ENCODE measurements at regions not wholly inside any gene's neighbourhood (a gene's known extent, or its start where the extent isn't known, plus 50 kb on each side); places are given as distances from the start of the nearest gene placed in this dataset.

DNA sequence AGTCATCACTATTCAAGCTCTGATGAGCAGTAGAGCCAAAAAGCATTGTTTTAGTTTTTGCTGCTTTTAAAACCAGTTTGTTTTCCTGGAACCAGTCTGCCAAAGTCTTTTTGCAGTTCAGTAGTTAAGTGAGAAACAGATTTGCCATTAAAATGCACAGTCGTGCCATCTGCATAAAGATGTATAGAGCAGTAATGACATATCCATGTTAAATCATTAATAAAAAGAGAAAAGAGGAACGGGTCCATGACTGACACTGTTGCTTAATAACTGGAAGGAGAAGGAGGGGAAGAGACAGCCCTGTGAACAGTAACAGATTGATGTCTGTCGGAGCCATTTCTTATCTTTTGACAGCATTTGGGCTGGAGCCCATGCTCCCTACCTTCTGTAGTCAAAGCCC, 704.6 kb downstream of the SATB2 start:
- Histone ChIP-seq H3K9me2 (no peaks in the 10 kb centered on the region), H3K4me2 (no peak overlapping the region), H3K9me3 (no peaks in the 10 kb centered on the region), H3K9ac (no peak overlapping the region), H3K27ac (ENCODE audit: low read depth in 2 of 2, low read length in 1 of 2) (no peak overlapping the region), H4K20me1 (ENCODE audit: insufficient read depth) (no peaks in the 10 kb centered on the region), H3F3A (replicated peaks; ENCODE audit: insufficient read depth) (no peaks in the 10 kb centered on the region), H3K79me2 (ENCODE audit: insufficient read depth) (no peaks in the 10 kb centered on the region), H3K4me3 (ENCODE audit: low read depth in 2 of 2, low read length in 1 of 2) (no peak overlapping the region), H3K36me3 (replicated peaks in 1 of 2; ENCODE audit: control insufficient read depth in 1 of 2, insufficient read depth in 2 of 2, low read length in 1 of 2) (no peaks in the 10 kb centered on the region), H3K27me3 (ENCODE audit: insufficient read depth) (no peaks in the 10 kb centered on the region), H2AFZ (ENCODE audit: low read depth) (no peak overlapping the region), H3K4me1 (ENCODE audit: control insufficient read depth in 1 of 2, insufficient read depth in 2 of 2, low read depth in 1 of 2, low read length in 1 of 2) (no peaks in the 10 kb centered on the region)
- ChIA-PET CTCF (no interaction called here), POLR2A (no interaction called here)
- TF ChIP-seq EP300 (IDR thresholded peaks at IDR 0.05; ENCODE audit: borderline replicate concordance in 1 of 2, low read depth in 1 of 2, low read length in 1 of 2) (no peak), SIN3A (IDR thresholded peaks at IDR 0.05; ENCODE audit: borderline replicate concordance, low read depth, low read length) (no peak), TCF12 (IDR thresholded peaks at IDR 0.05) (no peak), MEF2A (IDR thresholded peaks at IDR 0.05; ENCODE audit: borderline replicate concordance, low read depth) (no peak), FOSL2 (IDR thresholded peaks at IDR 0.05; ENCODE audit: borderline replicate concordance, low read depth) (no peak), FOXJ3 (CRISPR knock-in tag; IDR thresholded peaks at IDR 0.05) (no peak), NFIC (IDR thresholded peaks at IDR 0.05; ENCODE audit: borderline replicate concordance) (no peak), ELF1 (IDR thresholded peaks at IDR 0.05) (no peak), EZH2phosphoT487 (IDR thresholded peaks at IDR 0.05; ENCODE audit: borderline replicate concordance, low read depth) (no peak), GATA2 (CRISPR knock-in tag; IDR thresholded peaks at IDR 0.05) (no peak), POLR2AphosphoS5 (IDR thresholded peaks at IDR 0.05; ENCODE audit: low read depth, low read length) (no peak), NRF1 (IDR thresholded peaks at IDR 0.05; ENCODE audit: low read depth, low read length) (no peak)
- TF ChIP-seq, protein P1, sequence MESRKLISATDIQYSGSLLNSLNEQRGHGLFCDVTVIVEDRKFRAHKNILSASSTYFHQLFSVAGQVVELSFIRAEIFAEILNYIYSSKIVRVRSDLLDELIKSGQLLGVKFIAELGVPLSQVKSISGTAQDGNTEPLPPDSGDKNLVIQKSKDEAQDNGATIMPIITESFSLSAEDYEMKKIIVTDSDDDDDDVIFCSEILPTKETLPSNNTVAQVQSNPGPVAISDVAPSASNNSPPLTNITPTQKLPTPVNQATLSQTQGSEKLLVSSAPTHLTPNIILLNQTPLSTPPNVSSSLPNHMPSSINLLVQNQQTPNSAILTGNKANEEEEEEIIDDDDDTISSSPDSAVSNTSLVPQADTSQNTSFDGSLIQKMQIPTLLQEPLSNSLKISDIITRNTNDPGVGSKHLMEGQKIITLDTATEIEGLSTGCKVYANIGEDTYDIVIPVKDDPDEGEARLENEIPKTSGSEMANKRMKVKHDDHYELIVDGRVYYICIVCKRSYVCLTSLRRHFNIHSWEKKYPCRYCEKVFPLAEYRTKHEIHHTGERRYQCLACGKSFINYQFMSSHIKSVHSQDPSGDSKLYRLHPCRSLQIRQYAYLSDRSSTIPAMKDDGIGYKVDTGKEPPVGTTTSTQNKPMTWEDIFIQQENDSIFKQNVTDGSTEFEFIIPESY (IDR thresholded peaks at IDR 0.05; ENCODE audit: borderline replicate concordance, low read depth): no peak
- TF ChIP-seq, protein P2, sequence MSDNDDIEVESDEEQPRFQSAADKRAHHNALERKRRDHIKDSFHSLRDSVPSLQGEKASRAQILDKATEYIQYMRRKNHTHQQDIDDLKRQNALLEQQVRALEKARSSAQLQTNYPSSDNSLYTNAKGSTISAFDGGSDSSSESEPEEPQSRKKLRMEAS (IDR thresholded peaks at IDR 0.05; ENCODE audit: low read depth): no peak
- TF ChIP-seq, protein P3, sequence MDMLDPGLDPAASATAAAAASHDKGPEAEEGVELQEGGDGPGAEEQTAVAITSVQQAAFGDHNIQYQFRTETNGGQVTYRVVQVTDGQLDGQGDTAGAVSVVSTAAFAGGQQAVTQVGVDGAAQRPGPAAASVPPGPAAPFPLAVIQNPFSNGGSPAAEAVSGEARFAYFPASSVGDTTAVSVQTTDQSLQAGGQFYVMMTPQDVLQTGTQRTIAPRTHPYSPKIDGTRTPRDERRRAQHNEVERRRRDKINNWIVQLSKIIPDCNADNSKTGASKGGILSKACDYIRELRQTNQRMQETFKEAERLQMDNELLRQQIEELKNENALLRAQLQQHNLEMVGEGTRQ (IDR thresholded peaks at IDR 0.05; ENCODE audit: borderline replicate concordance, low read depth, low read length): no peak
- TF ChIP-seq, protein P4, sequence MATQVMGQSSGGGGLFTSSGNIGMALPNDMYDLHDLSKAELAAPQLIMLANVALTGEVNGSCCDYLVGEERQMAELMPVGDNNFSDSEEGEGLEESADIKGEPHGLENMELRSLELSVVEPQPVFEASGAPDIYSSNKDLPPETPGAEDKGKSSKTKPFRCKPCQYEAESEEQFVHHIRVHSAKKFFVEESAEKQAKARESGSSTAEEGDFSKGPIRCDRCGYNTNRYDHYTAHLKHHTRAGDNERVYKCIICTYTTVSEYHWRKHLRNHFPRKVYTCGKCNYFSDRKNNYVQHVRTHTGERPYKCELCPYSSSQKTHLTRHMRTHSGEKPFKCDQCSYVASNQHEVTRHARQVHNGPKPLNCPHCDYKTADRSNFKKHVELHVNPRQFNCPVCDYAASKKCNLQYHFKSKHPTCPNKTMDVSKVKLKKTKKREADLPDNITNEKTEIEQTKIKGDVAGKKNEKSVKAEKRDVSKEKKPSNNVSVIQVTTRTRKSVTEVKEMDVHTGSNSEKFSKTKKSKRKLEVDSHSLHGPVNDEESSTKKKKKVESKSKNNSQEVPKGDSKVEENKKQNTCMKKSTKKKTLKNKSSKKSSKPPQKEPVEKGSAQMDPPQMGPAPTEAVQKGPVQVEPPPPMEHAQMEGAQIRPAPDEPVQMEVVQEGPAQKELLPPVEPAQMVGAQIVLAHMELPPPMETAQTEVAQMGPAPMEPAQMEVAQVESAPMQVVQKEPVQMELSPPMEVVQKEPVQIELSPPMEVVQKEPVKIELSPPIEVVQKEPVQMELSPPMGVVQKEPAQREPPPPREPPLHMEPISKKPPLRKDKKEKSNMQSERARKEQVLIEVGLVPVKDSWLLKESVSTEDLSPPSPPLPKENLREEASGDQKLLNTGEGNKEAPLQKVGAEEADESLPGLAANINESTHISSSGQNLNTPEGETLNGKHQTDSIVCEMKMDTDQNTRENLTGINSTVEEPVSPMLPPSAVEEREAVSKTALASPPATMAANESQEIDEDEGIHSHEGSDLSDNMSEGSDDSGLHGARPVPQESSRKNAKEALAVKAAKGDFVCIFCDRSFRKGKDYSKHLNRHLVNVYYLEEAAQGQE (IDR thresholded peaks at IDR 0.05; ENCODE audit: low read depth, low read length): no peak
- TF ChIP-seq, protein P5, sequence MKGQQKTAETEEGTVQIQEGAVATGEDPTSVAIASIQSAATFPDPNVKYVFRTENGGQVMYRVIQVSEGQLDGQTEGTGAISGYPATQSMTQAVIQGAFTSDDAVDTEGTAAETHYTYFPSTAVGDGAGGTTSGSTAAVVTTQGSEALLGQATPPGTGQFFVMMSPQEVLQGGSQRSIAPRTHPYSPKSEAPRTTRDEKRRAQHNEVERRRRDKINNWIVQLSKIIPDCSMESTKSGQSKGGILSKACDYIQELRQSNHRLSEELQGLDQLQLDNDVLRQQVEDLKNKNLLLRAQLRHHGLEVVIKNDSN (IDR thresholded peaks at IDR 0.05; ENCODE audit: borderline replicate concordance, low read depth): no peak
- WGBS (ENCODE audit: low lambda C conversion rate): 18% methylated on average over 3 of the region's 3 CpGs
- DNase-seq: no peak
